WI38 (cell line): ENCODE measurements at regions not wholly inside any gene's neighbourhood (a gene's known extent, or its start where the extent isn't known, plus 50 kb on each side); places are given as distances from the start of the nearest gene placed in this dataset.
"Not testable (repeated sequence)": the region's sequence is repeated elsewhere in the genome, so short reads cannot be mapped to it uniquely, and the experiment has no call there.

Source experiments
- H3K4me3 ChIP-seq: 2 replicates; pipeline ENCODE4 v1.5.1; 2011; ENCODE audit warnings: low read depth, mild to moderate bottlenecking, control low read depth, low read length

GRCh38 chr2:89208144-89208932 lies 516.9 kb downstream of the RPIA start:
- H3K4me3 ChIP-seq: not testable (repeated sequence)

GRCh38 chr2:89213151-89213550 lies 521.7 kb downstream of the RPIA start:
- not testable (repeated sequence) for H3K4me3 ChIP-seq

- not testable (repeated sequence) for H3K4me3 ChIP-seq
Observed at GRCh38 chr2:89213811-89214210, 522.3 kb downstream of the RPIA start.

- H3K4me3 ChIP-seq: not testable (repeated sequence)
Observed at GRCh38 chr2:89221474-89221873, 530.0 kb downstream of the RPIA start.

- H3K4me3 ChIP-seq: not testable (repeated sequence)
Observed at GRCh38 chr2:89222063-89222732, 530.7 kb downstream of the RPIA start.

GRCh38 chr2:89224803-89225202 lies 533.3 kb downstream of the RPIA start:
- not testable (repeated sequence) for H3K4me3 ChIP-seq

- not testable (repeated sequence) for H3K4me3 ChIP-seq
Observed at GRCh38 chr2:89229979-89230378, 538.5 kb downstream of the RPIA start.

- H3K4me3 ChIP-seq: not testable (repeated sequence)
Observed at GRCh38 chr2:89231241-89231640, 539.8 kb downstream of the RPIA start.

- H3K4me3 ChIP-seq: not testable (repeated sequence)
Observed at GRCh38 chr2:89233931-89234330, 542.5 kb downstream of the RPIA start.

- not testable (repeated sequence) for H3K4me3 ChIP-seq
Observed at GRCh38 chr2:89234818-89235466, 543.5 kb downstream of the RPIA start.

- H3K4me3 ChIP-seq: not testable (repeated sequence)
Observed at GRCh38 chr2:89236832-89237450, 545.5 kb downstream of the RPIA start.

- H3K4me3 ChIP-seq: not testable (repeated sequence)
Observed at GRCh38 chr2:89237783-89238182, 546.3 kb downstream of the RPIA start.

GRCh38 chr2:89243114-89243700 lies 551.7 kb downstream of the RPIA start:
- H3K4me3 ChIP-seq: not testable (repeated sequence)

GRCh38 chr2:89244407-89244806 lies 552.9 kb downstream of the RPIA start:
- H3K4me3 ChIP-seq: not testable (repeated sequence)

- H3K4me3 ChIP-seq: not testable (repeated sequence)
Observed at GRCh38 chr2:89245478-89245877, 554.0 kb downstream of the RPIA start.

- not testable (repeated sequence) for H3K4me3 ChIP-seq
Observed at GRCh38 chr2:89246027-89246426, 554.6 kb downstream of the RPIA start.

- not testable (repeated sequence) for H3K4me3 ChIP-seq
Observed at GRCh38 chr2:89246620-89247019, 555.1 kb downstream of the RPIA start.

GRCh38 chr2:89255013-89255412 lies 563.5 kb downstream of the RPIA start:
- not testable (repeated sequence) for H3K4me3 ChIP-seq

GRCh38 chr2:89273443-89273842 lies 582.0 kb downstream of the RPIA start:
- H3K4me3 ChIP-seq: not testable (repeated sequence)

- H3K4me3 ChIP-seq: not testable (repeated sequence)
Observed at GRCh38 chr2:89280536-89280935, 589.1 kb downstream of the RPIA start.
